HCT116 (cell line): ENCODE measurements at regions not wholly inside any gene's neighbourhood (a gene's known extent, or its start where the extent isn't known, plus 50 kb on each side); places are given as distances from the start of the nearest gene placed in this dataset.

Experiments used
- ATAC-seq: fragments of 200-7000 bp; cut with Tn5 transposase; 2 replicates; pipeline ENCODE4 v1.9.1; 2020; ENCODE audit warnings: mild to moderate bottlenecking, moderate library complexity
- BruUV-seq: library from RNA; stranded (reverse); fragments of 400-500 nt; replicated peaks from 2 replicates; lab custom pipeline; 2021; lab: Mats Ljungman, UMichigan
- CTCF ChIA-PET: fragments of 300-600 bp; sonication (Branson Sonifier 250); formaldehyde crosslinking; loops from one replicate; lab custom pipeline; 2021; ENCODE audit warnings: antibody characterized with exemption; lab: Charles Lee
- POLR2A ChIA-PET: fragments of 300-600, 350-600 bp; sonication (Branson Sonifier 250); formaldehyde crosslinking; loops from one replicate; lab custom pipeline; 2021; ENCODE audit warnings: antibody characterized with exemption; lab: Charles Lee
- RAD21 ChIA-PET, 2 experiments: fragments of 300-600 bp; sonication (Branson Sonifier 250); formaldehyde crosslinking; loops; one replicate each; lab custom pipeline; 2023; ENCODE audit warnings: low total read pairs in 2 of 2; ENCODE audit not compliant: uncharacterized antibody in 2 of 2, unreplicated experiment in 2 of 2, low non-redundant PET in 1 of 2; lab: Charles Lee
- DNase-seq: peaks from one replicate; pipeline ENCODE4 v3.0.0-alpha.2; 2010; ENCODE audit warnings: low read depth, low spot score
- H2AFZ ChIP-seq: fragments of 200-600 bp; shearing (Covaris generic), sonication (generic); 2 replicates; pipeline ENCODE4 v1.6.1; 2017; ENCODE audit warnings: low read depth, mixed run types, mixed read lengths, antibody characterized with exemption, low read length; ENCODE audit not compliant: poor library complexity, severe bottlenecking
- H3K27ac ChIP-seq: 2 replicates; pipeline ENCODE4 v1.5.1; 2012; ENCODE audit warnings: low read depth, low read length
- H3K27me3 ChIP-seq: fragments of 200-600 bp; sonication (generic); 2 replicates; pipeline ENCODE4 v1.6.1; 2016; ENCODE audit warnings: mixed run types, low read length, mixed read lengths; ENCODE audit not compliant: insufficient read depth
- H3K36me3 ChIP-seq, 2 experiments: fragments of 200-500 bp in 1 of 2; fragments of 200-600 bp in 1 of 2; sonication (Bioruptor generic) in 1 of 2; sonication (generic) in 1 of 2; 2 replicates each; pipeline versions ENCODE4 v1.5.1 to v1.6.1; 2014 to 2016; ENCODE audit warnings: low read length in 2 of 2, inconsistent platforms in 1 of 2, mixed read lengths in 1 of 2, mixed run types in 1 of 2; ENCODE audit not compliant: insufficient read depth in 2 of 2, control insufficient read depth in 1 of 2
- H3K4me1 ChIP-seq, 2 experiments: fragments of 200-600 bp in 1 of 2; sonication (generic) in 1 of 2; 2 replicates each; pipeline versions ENCODE4 v1.5.1 to v1.6.1; 2012 to 2017; ENCODE audit warnings: low read length in 2 of 2, inconsistent platforms in 1 of 2, mild to moderate bottlenecking in 1 of 2, mixed read lengths in 1 of 2, mixed run types in 1 of 2, moderate library complexity in 1 of 2; ENCODE audit not compliant: insufficient read depth in 2 of 2, control insufficient read depth in 1 of 2
- H3K4me2 ChIP-seq: fragments of 200-600 bp; sonication (generic); 2 replicates; pipeline ENCODE4 v1.6.1; 2017; ENCODE audit warnings: mixed run types, low read length, mixed read lengths
- H3K4me3 ChIP-seq, 2 experiments: fragments of 200-600 bp in 1 of 2; sonication (generic) in 1 of 2; replicated peaks in 1 of 2; 2 replicates each; pipeline ENCODE4 v1.5.1; 2011 to 2016; ENCODE audit warnings: low read length in 2 of 2, control low read depth in 1 of 2, low read depth in 1 of 2, mild to moderate bottlenecking in 1 of 2, mixed read lengths in 1 of 2, mixed run types in 1 of 2
- H3K79me2 ChIP-seq: fragments of 200-600 bp; sonication (generic); 2 replicates; pipeline ENCODE4 v1.6.1; 2017; ENCODE audit warnings: mild to moderate bottlenecking, mixed run types, low read length, moderate library complexity, mixed read lengths; ENCODE audit not compliant: insufficient read depth
- H3K9ac ChIP-seq: fragments of 200-600 bp; sonication (generic); 2 replicates; pipeline ENCODE4 v1.6.1; 2016; ENCODE audit warnings: low read length, mixed read lengths
- H3K9me2 ChIP-seq: fragments of 200-600 bp; sonication (generic), shearing (Covaris generic); 2 replicates; pipeline ENCODE4 v1.6.1; 2017; ENCODE audit warnings: mixed run types, mild to moderate bottlenecking, moderate library complexity; ENCODE audit not compliant: insufficient read depth
- H3K9me3 ChIP-seq, 2 experiments: fragments of 200-500 bp in 1 of 2; fragments of 200-600 bp in 1 of 2; sonication (Bioruptor generic) in 1 of 2; sonication (generic) in 1 of 2; 2 replicates each; pipeline ENCODE4 v1.6.1; 2014 to 2017; ENCODE audit warnings: low read length in 2 of 2, mixed read lengths in 2 of 2, inconsistent platforms in 1 of 2, low read depth in 1 of 2, mild to moderate bottlenecking in 1 of 2, mixed run types in 1 of 2, moderate library complexity in 1 of 2; ENCODE audit not compliant: control insufficient read depth in 1 of 2, insufficient read depth in 1 of 2
- H4K20me1 ChIP-seq: fragments of 200-600 bp; sonication (generic), shearing (Covaris generic); 2 replicates; pipeline ENCODE4 v1.6.1; 2017; ENCODE audit warnings: mixed run types, mild to moderate bottlenecking, moderate library complexity; ENCODE audit not compliant: insufficient read depth
- CEBPB ChIP-seq: IDR thresholded peaks from 2 replicates; pipeline ENCODE4 v1.6.1; 2012; ENCODE audit warnings: low read depth
- EGR1 ChIP-seq: IDR thresholded peaks from 2 replicates; pipeline ENCODE4 v1.6.1; 2012; ENCODE audit warnings: low read depth
- ELF1 ChIP-seq: IDR thresholded peaks from 2 replicates; pipeline ENCODE4 v1.6.1; 2012; ENCODE audit warnings: low read depth, borderline replicate concordance
- EZH2 ChIP-seq: fragments of 200-600 bp; sonication (generic); IDR thresholded peaks from 2 replicates; pipeline ENCODE4 v1.6.1; 2017; ENCODE audit warnings: antibody characterized with exemption, mixed run types
- EZH2phosphoT487 ChIP-seq: fragments of 200-600 bp; IDR thresholded peaks from 2 replicates; pipeline ENCODE4 v1.6.1; 2018; ENCODE audit warnings: antibody characterized with exemption, borderline replicate concordance
- POLR2A ChIP-seq: IDR thresholded peaks from 2 replicates; pipeline ENCODE4 v1.7.0; 2011; ENCODE audit warnings: borderline replicate concordance; ENCODE audit not compliant: insufficient read depth, insufficient read length; ENCODE audit errors: extremely low read depth
- RAD21 ChIP-seq: IDR thresholded peaks from 2 replicates; pipeline ENCODE4 v1.6.1; 2012; ENCODE audit warnings: low read depth, mild to moderate bottlenecking
- SIN3A ChIP-seq: IDR thresholded peaks from 2 replicates; pipeline ENCODE4 v1.6.1; 2012; ENCODE audit warnings: low read depth
- SP1 ChIP-seq: IDR thresholded peaks from 2 replicates; pipeline ENCODE4 v1.6.1; 2012; ENCODE audit warnings: low read depth
- SRF ChIP-seq: IDR thresholded peaks from 2 replicates; pipeline ENCODE4 v1.6.1; 2012; ENCODE audit warnings: low read depth
- TCF7L2 ChIP-seq: IDR thresholded peaks from 2 replicates; pipeline ENCODE4 v1.7.0; 2011; ENCODE audit warnings: borderline replicate concordance, inconsistent platforms; ENCODE audit not compliant: insufficient read depth, insufficient read length; ENCODE audit errors: extremely low read depth
- YY1 ChIP-seq: IDR thresholded peaks from 2 replicates; pipeline ENCODE4 v1.6.1; 2011; ENCODE audit warnings: low read length, low read depth, moderate library complexity, mild to moderate bottlenecking; ENCODE audit not compliant: insufficient replicate concordance; ENCODE audit errors: extremely low read depth
- ZNF274 ChIP-seq: fragments of 200-500 bp; sonication (Bioruptor generic); IDR thresholded peaks from 2 replicates; pipeline ENCODE4 v1.6.1; 2014; ENCODE audit warnings: mild to moderate bottlenecking, low read depth, low read length, inconsistent platforms
- intact Hi-C: fragments of 100-400 bp; cut with micrococcal nuclease; formaldehyde crosslinking; loops from 2 replicates; pipeline ENCODE4 v1.10.0; 2022
- TF ChIP-seq, protein P1 (sequence below): IDR thresholded peaks from 2 replicates; pipeline ENCODE4 v1.6.1; 2012
- TF ChIP-seq, protein P2 (sequence below): IDR thresholded peaks from 2 replicates; pipeline ENCODE4 v1.6.1; 2012

DNA sequence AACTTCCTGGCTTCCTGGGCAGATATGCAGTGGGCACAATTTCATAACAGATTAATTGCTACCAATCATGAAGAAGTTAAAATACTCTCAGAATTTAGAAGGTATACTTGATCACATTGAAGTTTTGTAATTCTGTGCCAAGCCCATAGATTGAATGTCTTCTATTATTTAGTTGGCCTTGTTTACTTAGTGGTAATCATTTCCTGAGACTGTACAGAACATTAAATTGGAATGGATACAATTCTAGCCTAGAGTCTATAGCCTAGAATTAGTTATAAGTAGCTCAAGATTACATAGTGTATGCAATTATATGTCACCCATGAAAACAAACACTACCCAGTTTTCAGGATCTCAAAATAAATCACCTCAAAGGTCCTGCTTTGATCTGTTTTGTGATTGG, 615.8 kb downstream of the XIRP2 start:
- no peaks in the 10 kb centered on the region for H3K9me2 ChIP-seq
- no peaks in the 10 kb centered on the region for H3K27me3 ChIP-seq
- H4K20me1 ChIP-seq: no peaks in the 10 kb centered on the region
- H3K79me2 ChIP-seq: no peaks in the 10 kb centered on the region
- DNase-seq: no peak
- H3K9me3 ChIP-seq: no peaks in the 10 kb centered on the region
- CTCF ChIA-PET: no interaction called here
- no peak overlapping the region for H3K27ac ChIP-seq
- no peak overlapping the region for H3K4me3 ChIP-seq
- POLR2A ChIA-PET: no interaction called here
- H3K36me3 ChIP-seq: no peaks in the 10 kb centered on the region
- BruUV-seq: no TSS peak
- TF ChIP-seq POLR2A (no peak), EZH2phosphoT487 (no peak), CEBPB (no peak), TCF7L2 (no peak), EZH2 (no peak), ZNF274 (no peak), SRF (no peak), EGR1 (no peak), SIN3A (no peak), SP1 (no peak)
- TF ChIP-seq, protein P1, sequence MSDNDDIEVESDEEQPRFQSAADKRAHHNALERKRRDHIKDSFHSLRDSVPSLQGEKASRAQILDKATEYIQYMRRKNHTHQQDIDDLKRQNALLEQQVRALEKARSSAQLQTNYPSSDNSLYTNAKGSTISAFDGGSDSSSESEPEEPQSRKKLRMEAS: no peak
- TF ChIP-seq, protein P2, sequence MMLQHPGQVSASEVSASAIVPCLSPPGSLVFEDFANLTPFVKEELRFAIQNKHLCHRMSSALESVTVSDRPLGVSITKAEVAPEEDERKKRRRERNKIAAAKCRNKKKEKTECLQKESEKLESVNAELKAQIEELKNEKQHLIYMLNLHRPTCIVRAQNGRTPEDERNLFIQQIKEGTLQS: no peak
- no peak overlapping the region for H3K9ac ChIP-seq
- no peak overlapping the region for H2AFZ ChIP-seq
- no peak for ATAC-seq
- intact Hi-C loops: no loop called here
- no peak overlapping the region for H3K4me2 ChIP-seq
- no peaks in the 10 kb centered on the region for H3K4me1 ChIP-seq
- RAD21 ChIA-PET: no interaction called here

DNA sequence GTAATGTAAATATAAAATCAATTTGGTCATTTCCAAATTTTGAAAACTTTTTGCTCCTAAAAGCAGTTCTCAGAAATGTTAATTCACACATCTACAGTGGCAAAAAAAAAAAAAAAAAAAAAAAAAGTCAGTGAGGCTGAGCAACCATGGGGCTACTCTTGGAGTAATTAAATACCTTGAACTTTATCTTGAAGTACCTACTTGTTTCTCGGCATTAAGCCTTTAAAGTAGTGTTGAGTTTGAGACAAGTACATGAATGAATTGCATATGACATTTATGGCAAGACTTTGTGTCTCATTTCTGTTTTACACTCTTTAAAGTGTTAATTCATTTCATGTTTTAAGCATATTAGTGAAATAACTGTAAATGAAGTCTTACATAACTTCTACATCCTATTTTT, 613.3 kb downstream of the XIRP2 start:
- no peak overlapping the region for H3K27ac ChIP-seq
- ATAC-seq: no peak
- TF ChIP-seq TCF7L2 (no peak), ELF1 (no peak), EZH2phosphoT487 (no peak), YY1 (no peak), EZH2 (no peak), SP1 (no peak), RAD21 (no peak), SIN3A (no peak)
- TF ChIP-seq, all 23 proteins: peak for 0
- ChIA-PET RAD21 (no interaction called here), CTCF (no interaction called here), POLR2A (no interaction called here)
- Histone ChIP-seq H3K9me2 (no peaks in the 10 kb centered on the region), H3K36me3 (no peaks in the 10 kb centered on the region), H3K79me2 (no peaks in the 10 kb centered on the region), H3K4me2 (no peak overlapping the region), H4K20me1 (no peaks in the 10 kb centered on the region), H3K27me3 (no peaks in the 10 kb centered on the region), H3K4me1 (no peaks in the 10 kb centered on the region), H2AFZ (no peak overlapping the region), H3K9me3 (no peaks in the 10 kb centered on the region), H3K4me3 (no peak overlapping the region), H3K9ac (no peak overlapping the region)
- DNase-seq: no peak
- no TSS peak for BruUV-seq
- intact Hi-C loops: no loop called here
